ENCODE measurements at regions not wholly inside any gene's neighbourhood (a gene's known extent, or its start where the extent isn't known, plus 50 kb on each side); places are given as distances from the start of the nearest gene placed in this dataset.

- H3K23me2 ChIP-seq (ENCODE audit: low read depth, low read length) = no peaks in the 10 kb centered on the region
- H3K56ac ChIP-seq (replicated peaks; ENCODE audit: insufficient read length, low read depth, low read length) = no peak overlapping the region
- ChIA-PET POLR2A (ENCODE audit: partially characterized antibody) (no interaction called here), CTCF (ENCODE audit: partially characterized antibody) (no interaction called here)
- H3K9ac ChIP-seq (replicated peaks in 1 of 4; ENCODE audit: extremely low read depth in 1 of 4, low read depth in 3 of 4, low read length in 3 of 4) = no peak overlapping the region
- FAIRE-seq (no peak), DNase-seq (ENCODE audit: low read depth in 1 of 2, low spot score in 2 of 2) (no peak)
- no peak overlapping the region for H4K5ac ChIP-seq (ENCODE audit: insufficient read length, low read depth, low read length)
- H2AFZ ChIP-seq (ENCODE audit: low read length) = no peak overlapping the region
- H2BK120ac ChIP-seq (replicated peaks; ENCODE audit: low read depth, low read length) = no peak overlapping the region
- H3K79me1 ChIP-seq (ENCODE audit: low read depth, low read length) = no peaks in the 10 kb centered on the region
- H3K27ac ChIP-seq (ENCODE audit: low read depth, low read length) = no peak overlapping the region
- no peak overlapping the region for H3K14ac ChIP-seq (ENCODE audit: insufficient read length)
- H2BK15ac ChIP-seq (ENCODE audit: low read length) = no peak overlapping the region
- peaks cover 0 to 2% of the 10 kb centered on the region in 2 experiments; a peak in 2 of 4 replicates for H3K9me3 ChIP-seq (ENCODE audit: insufficient read depth in 2 of 2, low read depth in 1 of 2, low read length in 1 of 2)
- H2BK12ac ChIP-seq (ENCODE audit: low read depth, low read length) = no peak overlapping the region
- no peaks in the 10 kb centered on the region for H3K27me3 ChIP-seq (replicated peaks in 1 of 4; ENCODE audit: control insufficient read depth in 3 of 4, extremely low read depth in 1 of 4, insufficient read depth in 3 of 4, low read length in 3 of 4)
- no peak overlapping the region for H3K23ac ChIP-seq (ENCODE audit: insufficient read length)
- no peak overlapping the region for H2BK20ac ChIP-seq (ENCODE audit: low read length)
- no peak for TF ChIP-seq CTBP2 (IDR thresholded peaks at IDR 0.05; ENCODE audit: borderline replicate concordance, insufficient read depth, insufficient read length, low read length)
- TF ChIP-seq SP4 (IDR thresholded peaks at IDR 0.05; ENCODE audit: low read length) = no peak
- no peak for TF ChIP-seq RAD21 (IDR thresholded peaks at IDR 0.05 in 1 of 2, conservative IDR thresholded peaks at IDR 0.05 in 1 of 2; ENCODE audit: low read depth in 2 of 2, low read length in 2 of 2)
- TF ChIP-seq CREB1 (IDR thresholded peaks at IDR 0.05) = no peak
- no peak for TF ChIP-seq TCF12 (IDR thresholded peaks at IDR 0.05; ENCODE audit: low read depth, low read length)
- TF ChIP-seq POLR2A (IDR thresholded peaks at IDR 0.05; ENCODE audit: control extremely low read depth in 1 of 2, low read depth in 2 of 2, low read length in 2 of 2) = no peak
- TF ChIP-seq RNF2 (IDR thresholded peaks at IDR 0.05; ENCODE audit: borderline replicate concordance, low read depth, low read length, missing control alignments, poor library complexity, severe bottlenecking) = no peak
- TF ChIP-seq BRCA1 (IDR thresholded peaks at IDR 0.05; ENCODE audit: low read depth, low read length) = no peak
- no peak for TF ChIP-seq CHD2 (IDR thresholded peaks at IDR 0.05; ENCODE audit: low read length)
- no peak for TF ChIP-seq NRF1 (IDR thresholded peaks at IDR 0.05; ENCODE audit: low read depth, low read length)
- TF ChIP-seq TEAD4 (IDR thresholded peaks at IDR 0.05; ENCODE audit: low read depth, low read length) = no peak
- H2BK5ac ChIP-seq (ENCODE audit: low read depth, low read length) = no peak overlapping the region
- no peak overlapping the region for H3K4ac ChIP-seq (replicated peaks; ENCODE audit: insufficient read length, low read depth, low read length)
- H4K20me1 ChIP-seq (replicated peaks in 1 of 2; ENCODE audit: control insufficient read depth in 1 of 2, insufficient read depth in 2 of 2, low read length in 2 of 2) = no peaks in the 10 kb centered on the region
- H2AK5ac ChIP-seq (ENCODE audit: low read depth, low read length) = no peak overlapping the region
- no peaks in the 10 kb centered on the region for H3K4me1 ChIP-seq (replicated peaks in 1 of 4; ENCODE audit: control insufficient read depth in 3 of 4, insufficient read depth in 4 of 4, low read length in 3 of 4)
- H3K4me3 ChIP-seq (ENCODE audit: extremely low read depth in 1 of 4, insufficient read depth in 2 of 4, low read depth in 3 of 4, low read length in 4 of 4) = no peak overlapping the region
- H3K18ac ChIP-seq (ENCODE audit: extremely low read depth, low read length) = no peak overlapping the region
- 93% methylated on average over 2 of the region's 2 CpGs; no CpG with 5 or more reads in 1 of the 2 experiments for WGBS, 2 experiments (ENCODE audit: extremely low coverage in 1 of 2, insufficient coverage in 1 of 2, insufficient read length in 1 of 2, insufficient replicate concordance in 2 of 2, low coverage in 1 of 2, low lambda C conversion rate in 2 of 2, missing lambda C conversion rate in 1 of 2)
- no peaks in the 10 kb centered on the region for H3K79me2 ChIP-seq (ENCODE audit: control insufficient read depth in 1 of 2, insufficient read depth in 2 of 2, low read length in 2 of 2)
- H4K91ac ChIP-seq (replicated peaks; ENCODE audit: insufficient read length, low read length) = no peak overlapping the region
- H4K8ac ChIP-seq (ENCODE audit: extremely low read depth, insufficient read depth, low read length) = no peak overlapping the region
- H3K4me2 ChIP-seq (ENCODE audit: insufficient read depth in 1 of 2, low read depth in 2 of 2, low read length in 2 of 2) = no peak overlapping the region
- no peaks in the 10 kb centered on the region for H3K36me3 ChIP-seq (ENCODE audit: control insufficient read depth in 2 of 4, insufficient read depth in 4 of 4, low read length in 3 of 4)
Observed at GRCh38 chr13:68319384-68319783, 1089.2 kb upstream of the PCDH9 start.

All from H1 (cell line).